ENCODE measurements at regions not wholly inside any gene's neighbourhood (a gene's known extent, or its start where the extent isn't known, plus 50 kb on each side); places are given as distances from the start of the nearest gene placed in this dataset.

DNA sequence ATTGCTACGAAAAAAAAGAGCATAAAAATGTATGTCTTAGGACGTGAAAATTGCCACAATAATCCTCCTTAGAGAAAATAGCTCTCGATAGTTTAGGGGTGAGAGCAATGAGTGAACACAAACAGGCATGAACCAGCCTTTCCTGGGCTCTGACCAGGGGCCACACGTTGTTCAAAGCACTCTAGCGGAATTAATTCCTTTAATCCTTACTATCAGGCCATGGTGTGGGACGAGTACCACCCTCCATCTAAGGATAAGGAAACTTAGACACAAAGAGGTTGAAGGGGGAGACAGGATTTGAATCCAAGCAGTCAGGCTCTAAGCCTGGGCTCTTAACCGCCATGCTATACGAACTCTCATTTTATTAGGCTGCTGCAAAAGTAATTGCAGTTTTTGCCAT is 81.9 kb upstream of the CACNA2D3 start:
- ChIA-PET CTCF (interaction anchor here (0.6 kb wide), 1 partner anchor 23 kb away, joined by 3 read pairs; no protein-coding TSS in a partner anchor), POLR2A (no interaction called here)
- intact Hi-C loops (cut with micrococcal nuclease; ENCODE audit: unreplicated experiment), result no loop called here
- Histone ChIP-seq H3K36me3 (ENCODE audit: control insufficient read depth, insufficient read depth, low read length) (no peaks in the 10 kb centered on the region), H3K9me3 (no peaks in the 10 kb centered on the region), H3K4me1 (peaks cover 13% of the 10 kb centered on the region), H3K4me3 (ENCODE audit: low read depth, low read length) (no peak overlapping the region), H3K27me3 (replicated peaks; ENCODE audit: control insufficient read depth, insufficient read depth, low read length) (no peaks in the 10 kb centered on the region)
- Mint-ChIP-seq H3K36me3 (ENCODE audit: insufficient read depth, unreplicated experiment) (no peaks in the 10 kb centered on the region), H3K4me3 (ENCODE audit: unreplicated experiment) (no peak overlapping the region), H3K27ac (ENCODE audit: unreplicated experiment) (no peak overlapping the region), H3K4me1 (ENCODE audit: low read depth, unreplicated experiment) (peaks cover 15% of the 10 kb centered on the region), H3K27me3 (ENCODE audit: insufficient read depth, unreplicated experiment) (no peaks in the 10 kb centered on the region), H3K9me3 (ENCODE audit: unreplicated experiment) (no peaks in the 10 kb centered on the region)
- TF ChIP-seq, protein P1, sequence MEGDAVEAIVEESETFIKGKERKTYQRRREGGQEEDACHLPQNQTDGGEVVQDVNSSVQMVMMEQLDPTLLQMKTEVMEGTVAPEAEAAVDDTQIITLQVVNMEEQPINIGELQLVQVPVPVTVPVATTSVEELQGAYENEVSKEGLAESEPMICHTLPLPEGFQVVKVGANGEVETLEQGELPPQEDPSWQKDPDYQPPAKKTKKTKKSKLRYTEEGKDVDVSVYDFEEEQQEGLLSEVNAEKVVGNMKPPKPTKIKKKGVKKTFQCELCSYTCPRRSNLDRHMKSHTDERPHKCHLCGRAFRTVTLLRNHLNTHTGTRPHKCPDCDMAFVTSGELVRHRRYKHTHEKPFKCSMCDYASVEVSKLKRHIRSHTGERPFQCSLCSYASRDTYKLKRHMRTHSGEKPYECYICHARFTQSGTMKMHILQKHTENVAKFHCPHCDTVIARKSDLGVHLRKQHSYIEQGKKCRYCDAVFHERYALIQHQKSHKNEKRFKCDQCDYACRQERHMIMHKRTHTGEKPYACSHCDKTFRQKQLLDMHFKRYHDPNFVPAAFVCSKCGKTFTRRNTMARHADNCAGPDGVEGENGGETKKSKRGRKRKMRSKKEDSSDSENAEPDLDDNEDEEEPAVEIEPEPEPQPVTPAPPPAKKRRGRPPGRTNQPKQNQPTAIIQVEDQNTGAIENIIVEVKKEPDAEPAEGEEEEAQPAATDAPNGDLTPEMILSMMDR (IDR thresholded peaks at IDR 0.05; ENCODE audit: insufficient read depth in 1 of 2, low read depth in 1 of 2, low read length in 1 of 2, severe bottlenecking in 1 of 2, unreplicated experiment in 1 of 2), result no peak
- BruUV-seq (replicated peaks), result no TSS peak
- no peak for DNase-seq

DNA sequence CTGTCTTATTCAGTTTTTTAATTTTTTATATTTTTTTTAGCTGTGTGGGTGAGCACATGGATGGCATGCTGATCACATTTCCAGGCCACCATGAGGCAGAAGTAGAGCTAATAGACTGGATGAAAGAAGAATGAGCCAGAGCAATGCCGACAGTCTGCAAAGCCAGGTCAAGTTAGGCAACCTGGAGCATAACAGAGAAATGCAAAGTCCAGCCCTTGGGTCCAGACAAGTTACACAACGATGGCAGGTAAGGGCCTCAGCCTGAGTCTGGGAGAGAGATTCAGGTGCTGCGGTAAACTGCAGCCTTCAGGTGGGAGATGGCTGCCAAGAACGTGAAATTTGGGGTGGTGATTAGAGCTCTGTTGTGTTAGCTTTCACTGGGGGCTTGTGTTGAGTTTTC is 84.0 kb upstream of the CACNA2D3 start:
- Histone ChIP-seq H3K4me1 (peaks cover 13% of the 10 kb centered on the region), H3K4me3 (ENCODE audit: low read depth, low read length) (no peak overlapping the region), H3K27me3 (replicated peaks; ENCODE audit: control insufficient read depth, insufficient read depth, low read length) (no peaks in the 10 kb centered on the region), H3K9me3 (no peaks in the 10 kb centered on the region), H3K36me3 (ENCODE audit: control insufficient read depth, insufficient read depth, low read length) (no peaks in the 10 kb centered on the region)
- H3K9me3 Mint-ChIP-seq (ENCODE audit: unreplicated experiment), result no peaks in the 10 kb centered on the region
- H3K36me3 Mint-ChIP-seq (ENCODE audit: insufficient read depth, unreplicated experiment), result no peaks in the 10 kb centered on the region
- H3K27me3 Mint-ChIP-seq (ENCODE audit: insufficient read depth, unreplicated experiment), result no peaks in the 10 kb centered on the region
- POLR2A ChIA-PET, result no interaction called here
- H3K4me3 Mint-ChIP-seq (ENCODE audit: unreplicated experiment), result no peak overlapping the region
- no TSS peak for BruUV-seq (replicated peaks)
- peaks cover 12% of the 10 kb centered on the region for H3K4me1 Mint-ChIP-seq (ENCODE audit: low read depth, unreplicated experiment)
- CTCF ChIA-PET, result no interaction called here
- DNase-seq, result no peak
- TF ChIP-seq, protein P1 (IDR thresholded peaks at IDR 0.05; ENCODE audit: insufficient read depth in 1 of 2, low read depth in 1 of 2, low read length in 1 of 2, severe bottlenecking in 1 of 2, unreplicated experiment in 1 of 2), result no peak
- no peak overlapping the region for H3K27ac Mint-ChIP-seq (ENCODE audit: unreplicated experiment)
- intact Hi-C loops (cut with micrococcal nuclease; ENCODE audit: unreplicated experiment), result no loop called here

DNA sequence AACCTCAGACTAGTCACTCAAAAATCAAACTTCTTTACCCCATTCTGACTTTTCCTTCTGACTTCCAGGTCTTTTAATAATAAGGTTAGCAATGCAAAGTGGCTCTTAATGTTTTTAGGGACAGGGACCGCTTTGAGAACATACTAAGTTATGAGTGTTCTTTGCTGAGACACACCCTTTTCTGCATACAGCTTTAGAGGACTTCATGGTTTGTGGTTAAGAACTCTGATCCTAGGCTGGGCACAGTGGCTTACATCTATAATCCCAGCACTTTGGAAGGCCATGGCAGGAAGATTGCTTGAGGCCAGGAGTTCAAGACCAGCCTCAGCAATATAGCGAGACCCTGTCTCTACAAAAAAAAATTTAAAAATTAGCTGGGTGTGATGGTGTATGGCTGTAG is 85.8 kb upstream of the CACNA2D3 start:
- intact Hi-C loops (cut with micrococcal nuclease; ENCODE audit: unreplicated experiment), result no loop called here
- no peaks in the 10 kb centered on the region for H3K9me3 Mint-ChIP-seq (ENCODE audit: unreplicated experiment)
- H3K36me3 Mint-ChIP-seq (ENCODE audit: insufficient read depth, unreplicated experiment), result no peaks in the 10 kb centered on the region
- H3K4me3 ChIP-seq (ENCODE audit: low read depth, low read length), result no peak overlapping the region
- no peak overlapping the region for H3K27ac Mint-ChIP-seq (ENCODE audit: unreplicated experiment)
- H3K4me3 Mint-ChIP-seq (ENCODE audit: unreplicated experiment), result no peak overlapping the region
- CTCF ChIA-PET, result no interaction called here
- no peak for DNase-seq
- no peaks in the 10 kb centered on the region for H3K27me3 ChIP-seq (replicated peaks; ENCODE audit: control insufficient read depth, insufficient read depth, low read length)
- no peaks in the 10 kb centered on the region for H3K4me1 ChIP-seq
- TF ChIP-seq, protein P1 (IDR thresholded peaks at IDR 0.05; ENCODE audit: insufficient read depth in 1 of 2, low read depth in 1 of 2, low read length in 1 of 2, severe bottlenecking in 1 of 2, unreplicated experiment in 1 of 2), result no peak
- H3K27me3 Mint-ChIP-seq (ENCODE audit: insufficient read depth, unreplicated experiment), result no peaks in the 10 kb centered on the region
- H3K36me3 ChIP-seq (ENCODE audit: control insufficient read depth, insufficient read depth, low read length), result no peaks in the 10 kb centered on the region
- POLR2A ChIA-PET, result no interaction called here
- BruUV-seq (replicated peaks), result no TSS peak
- no peaks in the 10 kb centered on the region for H3K4me1 Mint-ChIP-seq (ENCODE audit: low read depth, unreplicated experiment)
- H3K9me3 ChIP-seq, result no peaks in the 10 kb centered on the region

Data from Caco-2 (cell line).